Mesenchymal stem cell (in vitro differentiated cells and primary cell): ENCODE measurements at regions not wholly inside any gene's neighbourhood (a gene's known extent, or its start where the extent isn't known, plus 50 kb on each side); places are given as distances from the start of the nearest gene placed in this dataset.

Experiments used
- DNase-seq: peaks from one replicate; pipeline ENCODE4 v3.0.0-alpha.2; 2013
- H2AFZ ChIP-seq: one replicate; pipeline ENCODE4 v1.6.1; 2013; ENCODE audit warnings: low read depth, mild to moderate bottlenecking, control low read depth, inconsistent platforms, low read length, moderate library complexity
- H2AK5ac ChIP-seq: 2 replicates; pipeline ENCODE4 v1.6.1; 2013; ENCODE audit warnings: low read length, moderate library complexity, mild to moderate bottlenecking, inconsistent platforms; ENCODE audit not compliant: severe bottlenecking
- H2BK120ac ChIP-seq: one replicate; pipeline ENCODE4 v1.6.1; 2013; ENCODE audit warnings: low read depth, mild to moderate bottlenecking, inconsistent platforms, low read length, moderate library complexity
- H2BK12ac ChIP-seq, 2 experiments: one replicate each; pipeline ENCODE4 v1.6.1; 2013; ENCODE audit warnings: inconsistent platforms in 2 of 2, low read length in 2 of 2, mild to moderate bottlenecking in 2 of 2, moderate library complexity in 2 of 2, control low read depth in 1 of 2
- H2BK15ac ChIP-seq: one replicate; pipeline ENCODE4 v1.6.1; 2013; ENCODE audit warnings: mild to moderate bottlenecking, low read depth, inconsistent platforms; ENCODE audit not compliant: poor library complexity, severe bottlenecking
- H2BK5ac ChIP-seq: 2 replicates; pipeline ENCODE4 v1.6.1; 2013; ENCODE audit warnings: low read depth, mild to moderate bottlenecking, low read length, control low read depth, inconsistent platforms; ENCODE audit not compliant: poor library complexity, severe bottlenecking
- H3K14ac ChIP-seq, 2 experiments: one replicate each; pipeline ENCODE4 v1.6.1; 2013; ENCODE audit warnings: inconsistent platforms in 2 of 2, low read length in 2 of 2, control low read depth in 1 of 2, mild to moderate bottlenecking in 1 of 2, moderate library complexity in 1 of 2
- H3K18ac ChIP-seq, 2 experiments: one replicate each; pipeline ENCODE4 v1.6.1; 2013; ENCODE audit warnings: inconsistent platforms in 2 of 2, low read length in 2 of 2, control low read depth in 1 of 2, low read depth in 1 of 2, mild to moderate bottlenecking in 1 of 2
- H3K23ac ChIP-seq, 2 experiments: one replicate each; pipeline ENCODE4 v1.6.1; 2013; ENCODE audit warnings: inconsistent platforms in 2 of 2, low read length in 2 of 2, mild to moderate bottlenecking in 2 of 2, moderate library complexity in 2 of 2, control low read depth in 1 of 2
- H3K27ac ChIP-seq: 2 replicates; pipeline ENCODE4 v1.5.1; 2013; ENCODE audit warnings: mild to moderate bottlenecking, moderate library complexity, low read length, control low read depth, inconsistent platforms; ENCODE audit not compliant: poor library complexity, severe bottlenecking
- H3K27me3 ChIP-seq, 2 experiments: 2 replicates each; pipeline versions ENCODE4 v1.6.1 to v1.7.0; 2013; ENCODE audit warnings: low read length in 2 of 2, mild to moderate bottlenecking in 2 of 2, moderate library complexity in 2 of 2, control low read depth in 1 of 2, inconsistent platforms in 1 of 2; ENCODE audit not compliant: control insufficient read depth in 1 of 2, insufficient read depth in 1 of 2
- H3K36me3 ChIP-seq, 2 experiments: 2 replicates each; pipeline versions ENCODE4 v1.6.1 to v1.7.0; 2013; ENCODE audit warnings: low read length in 2 of 2, control low read depth in 1 of 2, inconsistent platforms in 1 of 2, low read depth in 1 of 2, mild to moderate bottlenecking in 1 of 2; ENCODE audit not compliant: insufficient read depth in 2 of 2, control insufficient read depth in 1 of 2
- H3K4ac ChIP-seq, 2 experiments: one replicate each; pipeline ENCODE4 v1.6.1; 2013; ENCODE audit warnings: inconsistent platforms in 2 of 2, low read length in 2 of 2, mild to moderate bottlenecking in 2 of 2, moderate library complexity in 2 of 2, control low read depth in 1 of 2, low read depth in 1 of 2
- H3K4me1 ChIP-seq: 2 replicates; pipeline ENCODE4 v1.6.1; 2013; ENCODE audit warnings: low read depth, low read length, control low read depth; ENCODE audit not compliant: control insufficient read depth, insufficient read depth
- H3K4me2 ChIP-seq: 2 replicates; pipeline ENCODE4 v1.6.1; 2013; ENCODE audit warnings: low read length, mild to moderate bottlenecking, inconsistent platforms; ENCODE audit not compliant: poor library complexity, severe bottlenecking
- H3K4me3 ChIP-seq, 2 experiments: 2 replicates each; pipeline versions ENCODE4 v1.5.1 to v1.7.0; 2013; ENCODE audit warnings: low read length in 2 of 2, mild to moderate bottlenecking in 2 of 2, control low read depth in 1 of 2, low read depth in 1 of 2; ENCODE audit not compliant: insufficient read depth in 1 of 2
- H3K79me1 ChIP-seq: replicated peaks from 2 replicates; pipeline ENCODE4 v1.6.1; 2013; ENCODE audit warnings: mild to moderate bottlenecking, control low read depth, low read length, inconsistent platforms; ENCODE audit not compliant: poor library complexity, severe bottlenecking
- H3K9ac ChIP-seq: 2 replicates; pipeline ENCODE4 v1.7.0; 2013; ENCODE audit warnings: mild to moderate bottlenecking, low read length, moderate library complexity
- H3K9me3 ChIP-seq: 2 replicates; pipeline ENCODE4 v1.7.0; 2013; ENCODE audit warnings: mild to moderate bottlenecking, low read length; ENCODE audit not compliant: control insufficient read depth
- H4K8ac ChIP-seq: one replicate; pipeline ENCODE4 v1.6.1; 2013; ENCODE audit warnings: inconsistent platforms, mild to moderate bottlenecking, low read length, moderate library complexity
- H4K91ac ChIP-seq: one replicate; pipeline ENCODE4 v1.6.1; 2013; ENCODE audit warnings: mild to moderate bottlenecking, low read length, inconsistent platforms
- WGBS: methylation state at CpG from one replicate; pipeline ENCODE4 v1.1.7; 2013; ENCODE audit warnings: mixed read lengths; 5-methylcytosine and 5-hydroxymethylcytosine counted together

GRCh38 chr10:10544890-10545289, 472.8 kb upstream of the CELF2 start:
- DNase-seq: no peak
- 97% methylated on average over 6 of the region's 8 CpGs for WGBS

GRCh38 chr10:10545771-10546170, 471.9 kb upstream of the CELF2 start:
- no peak overlapping the region for H2BK15ac ChIP-seq
- H2AFZ ChIP-seq: no peak overlapping the region
- no peak overlapping the region for H3K27ac ChIP-seq
- no peak overlapping the region for H3K4ac ChIP-seq
- H4K8ac ChIP-seq: no peak overlapping the region
- H3K18ac ChIP-seq: no peak overlapping the region
- H3K14ac ChIP-seq: no peak overlapping the region
- H3K9ac ChIP-seq: no peak overlapping the region
- H2BK120ac ChIP-seq: no peak overlapping the region
- H2AK5ac ChIP-seq: no peak overlapping the region
- no peak overlapping the region for H3K23ac ChIP-seq
- H3K4me3 ChIP-seq: no peak overlapping the region
- H3K4me1 ChIP-seq: no peaks in the 10 kb centered on the region
- DNase-seq: no peak
- no peaks in the 10 kb centered on the region for H3K79me1 ChIP-seq
- no peaks in the 10 kb centered on the region for H3K27me3 ChIP-seq
- no peaks in the 10 kb centered on the region for H3K9me3 ChIP-seq
- no peak overlapping the region for H2BK5ac ChIP-seq
- no peak overlapping the region for H3K4me2 ChIP-seq
- H3K36me3 ChIP-seq: no peaks in the 10 kb centered on the region
- WGBS: 78% methylated on average over 5 of the region's 5 CpGs
- no peak overlapping the region for H2BK12ac ChIP-seq
- no peak overlapping the region for H4K91ac ChIP-seq

More at GRCh38 chr10:10544890-10545289, 472.8 kb upstream of the CELF2 start:
- no peak overlapping the region for H3K23ac ChIP-seq
- no peak overlapping the region for H2BK120ac ChIP-seq
- H2AK5ac ChIP-seq: no peak overlapping the region
- H3K27ac ChIP-seq: no peak overlapping the region
- no peak overlapping the region for H2BK15ac ChIP-seq
- H3K9me3 ChIP-seq: no peaks in the 10 kb centered on the region
- no peak overlapping the region for H4K91ac ChIP-seq
- H2BK12ac ChIP-seq: no peak overlapping the region
- no peak overlapping the region for H3K4me3 ChIP-seq
- H3K36me3 ChIP-seq: no peaks in the 10 kb centered on the region
- no peak overlapping the region for H3K9ac ChIP-seq
- no peaks in the 10 kb centered on the region for H3K27me3 ChIP-seq
- no peak overlapping the region for H3K4me2 ChIP-seq
- no peak overlapping the region for H2AFZ ChIP-seq
- H3K79me1 ChIP-seq: no peaks in the 10 kb centered on the region
- no peak overlapping the region for H3K4ac ChIP-seq
- H3K4me1 ChIP-seq: no peaks in the 10 kb centered on the region
- no peak overlapping the region for H3K14ac ChIP-seq
- H4K8ac ChIP-seq: no peak overlapping the region
- no peak overlapping the region for H2BK5ac ChIP-seq
- no peak overlapping the region for H3K18ac ChIP-seq

GRCh38 chr10:10551596-10552301, 465.9 kb upstream of the CELF2 start:
- Histone ChIP-seq H3K79me1 (no peaks in the 10 kb centered on the region), H3K27me3 (no peaks in the 10 kb centered on the region), H3K9ac (no peak overlapping the region), H3K27ac (no peak overlapping the region), H2BK12ac (no peak overlapping the region), H3K18ac (no peak overlapping the region), H3K23ac (no peak overlapping the region), H4K91ac (no peak overlapping the region), H3K36me3 (no peaks in the 10 kb centered on the region), H4K8ac (no peak overlapping the region), H3K4me1 (no peaks in the 10 kb centered on the region), H2BK15ac (no peak overlapping the region), H2BK5ac (no peak overlapping the region), H3K4ac (no peak overlapping the region), H3K4me2 (no peak overlapping the region), H2BK120ac (no peak overlapping the region), H3K4me3 (no peak overlapping the region), H2AFZ (no peak overlapping the region), H2AK5ac (no peak overlapping the region), H3K14ac (no peak overlapping the region), H3K9me3 (no peaks in the 10 kb centered on the region)
- DNase-seq: no peak
- WGBS: 84% methylated on average over 10 of the region's 10 CpGs

GRCh38 chr10:10552948-10553347, 464.7 kb upstream of the CELF2 start:
- H2BK15ac ChIP-seq: no peak overlapping the region
- no peaks in the 10 kb centered on the region for H3K79me1 ChIP-seq
- no peak overlapping the region for H3K23ac ChIP-seq
- H2AFZ ChIP-seq: no peak overlapping the region
- no peaks in the 10 kb centered on the region for H3K27me3 ChIP-seq
- no peak overlapping the region for H2BK120ac ChIP-seq
- H3K4me3 ChIP-seq: no peak overlapping the region
- 91% methylated on average over 3 of the region's 3 CpGs for WGBS
- H3K27ac ChIP-seq: no peak overlapping the region
- DNase-seq: no peak
- H3K9me3 ChIP-seq: no peaks in the 10 kb centered on the region
- no peak overlapping the region for H4K91ac ChIP-seq
- H2BK5ac ChIP-seq: no peak overlapping the region
- no peak overlapping the region for H4K8ac ChIP-seq
- H3K9ac ChIP-seq: no peak overlapping the region
- no peak overlapping the region for H3K4me2 ChIP-seq
- H3K4me1 ChIP-seq: no peaks in the 10 kb centered on the region
- H3K18ac ChIP-seq: no peak overlapping the region
- H3K14ac ChIP-seq: no peak overlapping the region
- no peaks in the 10 kb centered on the region for H3K36me3 ChIP-seq
- H3K4ac ChIP-seq: no peak overlapping the region
- no peak overlapping the region for H2AK5ac ChIP-seq
- no peak overlapping the region for H2BK12ac ChIP-seq
